ENCODE measurements at regions not wholly inside any gene's neighbourhood (a gene's known extent, or its start where the extent isn't known, plus 50 kb on each side); places are given as distances from the start of the nearest gene placed in this dataset.
A peak's percentile ranks its signal among the peaks of the same experiment; 100 is the strongest.
"Not testable (repeated sequence)": the region's sequence is repeated elsewhere in the genome, so short reads cannot be mapped to it uniquely, and the experiment has no call there.

- H3K4me3 Mint-ChIP-seq; CTCF ChIA-PET; DNase-seq; H3K36me3 Mint-ChIP-seq (ENCODE audit: low read depth); H3K9me3 Mint-ChIP-seq; H3K27ac Mint-ChIP-seq; H3K4me1 Mint-ChIP-seq; POLR2A ChIA-PET; H3K27me3 Mint-ChIP-seq: not testable (repeated sequence)
Observed at GRCh38 chr7:57839152-57839551, 389.2 kb downstream of the ZNF716 start.

- no peaks in the 10 kb centered on the region for H3K36me3 Mint-ChIP-seq (ENCODE audit: low read depth)
- H3K4me1 Mint-ChIP-seq = peaks cover 2% of the 10 kb centered on the region
- CTCF ChIA-PET = no interaction called here
- DNase-seq = no peak
- peak overlapping the region; percentile 45 for H3K4me3 Mint-ChIP-seq
- peaks cover 6% of the 10 kb centered on the region for H3K9me3 Mint-ChIP-seq
- POLR2A ChIA-PET = no interaction called here
- peaks cover 15% of the 10 kb centered on the region for H3K27me3 Mint-ChIP-seq
- H3K27ac Mint-ChIP-seq = peak overlapping the region; percentile 66
Observed at GRCh38 chr7:57867884-57868701, 418.1 kb downstream of the ZNF716 start.

GRCh38 chr7:57868771-57869483, 418.9 kb downstream of the ZNF716 start:
- CTCF ChIA-PET = no interaction called here
- H3K9me3 Mint-ChIP-seq = peaks cover 9% of the 10 kb centered on the region
- H3K27ac Mint-ChIP-seq = no peak overlapping the region
- H3K36me3 Mint-ChIP-seq (ENCODE audit: low read depth) = no peaks in the 10 kb centered on the region
- POLR2A ChIA-PET = no interaction called here
- peaks cover 15% of the 10 kb centered on the region for H3K27me3 Mint-ChIP-seq
- DNase-seq = no peak
- no peak overlapping the region for H3K4me3 Mint-ChIP-seq
- H3K4me1 Mint-ChIP-seq = peaks cover 2% of the 10 kb centered on the region

Measured in activated CD4-positive, alpha-beta T cell treated with anti-CD3 and anti-CD28 coated beads, Interleukin-2, amount 10 ng/mL, durations not matched to agents 7 days and 5 days (primary cell).